ENCODE measurements at regions not wholly inside any gene's neighbourhood (a gene's known extent, or its start where the extent isn't known, plus 50 kb on each side); places are given as distances from the start of the nearest gene placed in this dataset.

DNA sequence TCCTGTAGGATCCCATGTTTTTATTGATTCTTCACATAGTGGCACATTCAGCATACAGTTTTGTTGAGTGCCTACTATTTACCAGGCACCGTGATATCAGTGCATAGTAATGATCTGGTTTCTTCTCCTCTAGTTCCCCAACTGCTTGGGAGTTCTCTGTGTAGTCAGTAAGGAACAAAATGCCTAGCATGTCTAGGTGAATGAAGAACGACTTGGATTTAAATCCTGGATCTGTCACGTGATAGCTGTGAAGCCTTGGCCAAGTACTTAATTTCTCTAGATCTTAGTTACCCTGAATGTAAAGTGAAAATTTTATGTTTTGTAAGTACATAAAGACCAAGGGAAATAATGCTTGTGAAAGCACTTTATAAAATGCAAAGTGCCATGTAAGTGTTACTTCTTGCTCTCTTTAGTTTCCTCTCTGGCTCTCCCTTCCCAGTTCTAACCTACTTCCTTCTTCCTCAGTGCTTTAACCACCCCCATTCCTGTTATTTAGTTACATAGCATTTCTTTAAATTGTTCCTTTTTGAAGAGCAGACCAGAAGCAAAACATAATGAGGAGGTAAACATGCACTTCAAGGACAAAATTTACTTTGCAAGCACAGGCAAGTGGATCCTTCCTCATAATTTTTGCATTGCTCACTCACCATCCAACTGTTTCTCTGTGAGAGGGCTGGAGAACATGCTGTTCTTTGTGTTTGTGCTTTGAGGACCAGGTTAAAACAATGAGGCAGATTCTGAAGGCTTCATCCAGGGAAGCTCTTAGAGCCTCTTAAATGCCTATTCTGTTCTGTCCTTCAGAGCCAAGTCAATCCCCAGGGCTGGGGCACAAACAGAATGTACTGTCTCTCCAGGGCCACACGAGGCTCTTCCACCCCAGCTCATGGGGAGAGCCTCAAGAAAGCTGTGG lies 353.9 kb upstream of the TENM4 start:
- no peak for DNase-seq

DNA sequence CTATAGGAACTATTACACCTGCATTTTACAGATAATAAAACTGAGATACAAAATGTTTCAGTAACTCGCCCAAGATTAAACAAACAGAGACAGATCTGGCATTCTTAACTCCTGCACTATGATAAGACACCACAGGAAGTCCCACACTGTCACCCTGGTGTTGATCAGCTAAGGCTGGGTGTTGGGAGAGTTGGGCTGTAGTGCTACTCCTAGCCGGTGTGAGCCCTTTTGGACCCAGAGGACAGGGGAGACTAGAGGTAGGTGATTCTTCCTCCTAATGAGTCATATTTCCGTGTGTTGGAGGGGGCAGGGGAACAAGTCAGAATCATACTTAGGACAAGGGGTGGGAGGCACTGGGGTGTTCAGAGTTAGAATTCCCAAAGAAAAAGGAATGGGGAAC lies 353.2 kb upstream of the TENM4 start:
- no peak for DNase-seq

DNA sequence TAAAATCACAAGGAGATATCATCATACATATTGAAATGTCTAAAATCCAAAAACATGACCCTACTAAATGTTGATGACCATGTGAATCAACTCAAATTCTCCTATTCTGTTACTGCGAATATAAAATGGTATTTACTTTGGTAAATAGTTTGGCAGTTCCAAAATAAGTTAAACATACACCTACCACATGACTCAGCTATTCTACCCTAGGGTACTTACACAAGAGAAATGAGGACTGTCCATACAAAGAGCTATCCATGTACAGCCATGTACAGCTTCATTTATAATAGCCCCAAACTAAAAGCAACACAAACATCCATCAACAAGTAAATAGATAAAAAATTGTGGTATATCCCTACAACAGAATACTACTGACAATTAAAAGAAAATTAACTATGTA lies 346.1 kb upstream of the TENM4 start:
- DNase-seq = no peak

DNA sequence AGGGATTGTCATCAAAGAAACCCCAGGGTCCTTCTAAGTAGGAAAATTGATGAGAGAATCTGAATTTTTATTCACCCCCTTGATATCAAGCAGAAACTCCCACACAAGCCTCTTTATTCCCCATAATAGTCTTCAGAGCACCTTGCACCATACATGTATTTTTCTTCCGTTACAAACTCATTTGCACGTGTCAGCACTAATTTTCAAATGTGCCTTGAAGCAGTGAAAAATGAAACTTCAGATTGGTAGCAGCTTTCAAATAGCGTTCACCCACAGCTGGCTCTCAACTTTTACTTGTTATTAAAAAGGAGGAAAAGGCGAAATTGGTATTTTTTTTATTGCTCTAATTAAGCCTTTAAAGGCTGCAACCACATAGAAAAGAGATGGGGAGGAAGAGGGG lies 343.0 kb upstream of the TENM4 start:
- no peak for DNase-seq

DNA sequence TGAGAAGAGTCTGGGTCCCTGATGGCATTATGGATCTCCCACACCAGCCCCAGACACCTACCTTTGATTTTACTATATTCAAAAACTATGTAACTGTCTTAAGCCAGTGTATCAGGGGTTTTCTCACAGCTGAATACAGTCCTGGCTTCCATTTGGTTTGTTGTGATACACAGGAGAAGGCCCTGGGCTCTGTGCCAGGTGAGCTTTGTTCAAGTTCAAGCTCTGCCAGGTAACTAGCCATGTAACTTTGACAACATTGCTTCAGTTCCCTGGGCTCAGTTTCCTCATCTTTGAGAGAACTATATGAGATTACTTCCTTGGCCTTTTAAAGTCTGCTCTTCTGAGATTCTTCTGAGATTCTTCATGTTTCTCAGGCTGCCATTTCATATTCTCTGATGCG lies 327.5 kb upstream of the TENM4 start:
- DNase-seq = no peak

DNA sequence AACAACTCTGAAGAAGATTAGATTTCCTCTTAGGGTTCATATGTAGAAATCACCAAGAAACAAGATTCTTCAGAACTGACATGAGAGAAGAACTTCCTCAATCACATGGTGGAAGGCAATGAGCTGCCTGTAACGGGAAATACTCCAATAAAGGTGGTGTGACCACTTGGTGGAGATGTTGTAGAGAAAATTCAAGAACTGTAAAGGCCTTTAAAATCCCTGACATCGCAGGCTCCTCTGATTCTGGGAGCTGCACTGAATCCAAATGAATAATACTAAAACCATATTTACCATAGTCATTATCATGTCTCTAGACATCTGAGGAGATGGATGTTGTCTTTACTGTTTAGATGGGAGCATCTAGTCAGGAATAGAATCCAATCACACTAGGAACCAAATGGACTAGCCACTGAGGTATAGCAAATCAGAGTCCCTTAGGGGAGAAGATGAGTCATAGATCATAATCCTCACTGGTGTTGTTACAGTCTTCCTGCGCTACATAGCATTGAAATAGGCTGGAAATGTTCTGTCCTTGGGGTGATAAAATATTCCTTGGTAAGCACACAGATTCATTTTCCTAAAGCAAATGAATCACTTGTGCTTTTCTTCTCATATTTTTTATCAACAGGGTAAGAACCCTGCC lies 321.6 kb upstream of the TENM4 start:
- peak; percentile 8 for DNase-seq

DNA sequence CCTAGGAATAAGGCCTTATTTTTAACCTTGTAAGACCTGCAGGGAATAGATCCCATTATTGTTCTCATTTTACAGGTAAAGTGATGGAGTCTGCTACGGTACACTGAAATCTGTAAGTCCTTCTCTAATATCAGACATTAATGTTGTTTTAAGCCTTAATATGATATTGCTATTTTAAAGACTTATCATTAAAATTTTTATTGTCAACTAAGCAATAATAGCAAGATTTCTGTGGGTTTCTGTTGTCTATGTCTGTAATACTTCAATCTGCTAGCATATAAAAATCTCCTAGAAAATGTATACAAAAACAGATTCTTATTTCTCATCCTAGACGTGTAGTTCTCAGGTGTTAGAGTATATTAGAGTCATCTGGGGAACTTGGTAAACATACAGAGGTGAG lies 317.5 kb upstream of the TENM4 start:
- no peak for DNase-seq

DNA sequence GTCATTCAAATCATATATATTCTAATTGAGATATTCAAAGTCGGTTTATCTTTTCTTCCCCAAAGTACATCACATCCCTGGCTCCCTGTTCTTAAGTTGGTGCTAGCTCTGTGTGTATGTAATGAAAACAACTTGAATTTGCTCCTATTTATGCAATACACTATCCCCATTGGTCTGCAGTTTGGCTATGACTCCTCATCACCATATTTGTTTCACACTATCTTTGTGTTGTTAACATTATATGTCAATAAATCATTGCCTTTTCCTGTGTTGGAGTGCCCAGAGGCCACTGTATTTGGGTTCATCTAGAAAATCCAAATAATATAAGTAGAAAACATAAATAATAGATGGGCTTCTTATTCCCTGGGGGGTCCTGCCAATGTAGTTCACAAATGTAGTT lies 306.6 kb upstream of the TENM4 start:
- DNase-seq = no peak

DNA sequence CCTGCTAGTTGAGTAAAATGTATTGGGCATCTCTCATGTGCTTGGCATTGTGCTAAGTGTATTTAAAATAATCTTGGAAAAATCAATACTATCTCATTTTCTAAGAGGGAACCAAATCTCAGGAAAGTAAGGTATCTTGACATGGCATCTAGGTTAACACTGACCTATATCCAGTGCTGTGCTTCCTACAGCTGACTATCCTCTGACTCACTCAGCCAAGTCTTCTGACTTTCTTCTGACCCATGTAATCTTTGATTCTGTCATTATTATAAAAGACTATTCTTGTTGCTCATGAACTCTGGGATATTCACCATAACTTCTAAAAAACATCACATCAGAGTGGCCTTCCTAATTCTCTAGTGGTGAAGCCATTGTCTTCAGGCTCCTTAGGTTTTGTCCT lies 304.1 kb upstream of the TENM4 start:
- no peak for DNase-seq

DNA sequence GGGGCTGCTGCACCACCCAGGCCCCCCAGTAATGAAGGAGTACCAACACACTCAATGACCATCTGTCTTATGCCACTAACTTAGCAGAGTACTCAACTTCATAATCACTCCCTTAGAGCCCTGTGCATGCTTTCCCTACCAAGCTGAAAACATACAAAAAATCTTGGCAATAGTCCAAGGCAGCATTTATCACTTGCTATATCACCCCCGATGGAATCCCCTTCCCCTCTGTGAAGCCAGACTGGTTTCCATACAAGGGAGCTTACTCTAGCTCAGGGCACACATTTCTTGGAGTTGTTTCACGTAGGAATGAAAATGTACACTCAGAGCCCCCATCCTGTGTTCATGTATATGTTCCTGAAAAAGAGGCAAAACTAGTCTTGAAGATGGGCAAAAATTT lies 301.3 kb upstream of the TENM4 start:
- DNase-seq = no peak

DNA sequence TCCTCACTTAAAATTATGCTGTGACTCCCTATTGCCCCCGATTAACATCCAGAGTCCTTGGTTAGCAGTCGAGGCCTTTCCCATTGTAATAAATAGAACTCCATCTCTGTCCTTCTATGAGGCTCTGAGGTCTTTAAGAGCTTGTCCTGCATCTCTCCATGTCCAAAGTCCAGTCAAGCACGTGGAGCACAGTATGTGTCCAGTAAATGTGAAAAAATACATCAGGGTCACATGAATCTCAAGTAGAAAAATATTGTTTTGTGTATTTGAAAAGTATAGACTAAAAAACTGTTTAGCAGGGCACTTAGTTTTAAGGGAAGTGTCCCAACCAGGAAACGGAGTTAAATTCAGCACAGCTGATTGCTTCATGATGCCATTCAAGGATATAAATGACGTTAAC lies 298.8 kb upstream of the TENM4 start:
- DNase-seq = no peak

DNA sequence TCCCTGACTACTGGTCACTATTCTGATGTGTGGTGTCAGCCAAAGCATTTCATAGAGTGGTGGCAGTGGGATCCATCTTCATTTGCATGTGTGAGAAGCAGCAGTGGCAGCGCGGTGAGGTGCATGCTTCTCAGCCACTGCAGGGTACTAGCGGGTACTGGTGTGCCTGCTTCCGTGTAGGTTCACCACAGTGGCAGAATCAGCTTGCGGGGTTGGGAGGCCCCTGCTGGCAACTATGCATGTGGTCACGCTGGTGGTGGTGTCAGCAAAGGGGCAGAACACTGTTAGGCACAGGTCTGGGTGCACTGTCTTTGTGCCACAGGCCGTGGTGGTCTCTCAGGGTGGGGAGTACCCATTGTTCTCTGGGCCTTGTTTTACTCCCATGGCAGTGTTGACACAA lies 286.4 kb upstream of the TENM4 start:
- no peak for DNase-seq

DNA sequence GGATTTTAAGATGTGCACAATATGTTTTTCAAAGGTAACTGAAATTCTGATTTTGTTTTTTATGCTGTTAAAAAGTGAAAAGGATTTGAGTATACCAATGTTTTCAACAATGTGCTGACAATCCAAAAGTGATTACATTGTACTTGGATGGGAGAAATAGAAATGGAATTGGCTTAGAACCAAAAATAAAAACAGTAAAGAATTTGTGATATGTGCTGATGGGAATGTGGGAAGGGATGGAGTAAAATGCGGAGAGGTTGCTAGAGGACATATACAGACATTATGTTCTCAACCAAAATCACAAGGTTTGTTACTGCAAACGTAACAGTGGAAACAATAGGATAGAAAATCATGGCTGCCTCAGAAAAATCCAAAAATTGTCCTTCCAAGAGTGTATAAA lies 279.3 kb upstream of the TENM4 start:
- DNase-seq = no peak

DNA sequence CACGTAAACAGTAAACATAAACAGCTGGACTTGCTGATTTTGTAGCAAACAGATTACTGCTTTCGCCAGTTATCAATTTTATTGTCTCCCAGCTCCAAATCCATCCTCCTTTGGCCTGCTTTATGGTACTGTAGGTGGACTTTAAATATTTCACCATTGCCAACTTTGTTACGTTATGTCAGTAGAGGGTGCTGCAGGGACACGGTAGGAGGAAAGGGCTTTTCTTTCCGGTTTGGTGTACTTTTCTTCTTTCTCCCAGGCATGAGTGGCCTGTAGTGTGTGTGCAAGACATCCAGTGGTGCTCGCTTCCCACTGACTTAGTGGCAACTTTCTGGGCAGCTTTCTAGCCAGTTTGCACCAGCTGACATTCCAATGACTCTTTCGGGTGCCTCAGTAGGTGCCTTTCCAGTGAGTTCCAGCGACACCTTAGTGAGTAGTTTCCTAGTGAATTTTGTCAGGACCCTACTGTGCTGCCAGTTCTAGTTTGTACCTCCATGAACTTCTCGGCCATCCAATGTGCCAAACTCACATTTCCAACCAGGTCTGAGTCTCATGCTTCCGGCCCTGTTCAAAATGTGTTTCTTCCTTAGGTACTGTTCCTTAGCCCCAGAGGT lies 267.6 kb upstream of the TENM4 start:
- peak; percentile 48 for DNase-seq

DNA sequence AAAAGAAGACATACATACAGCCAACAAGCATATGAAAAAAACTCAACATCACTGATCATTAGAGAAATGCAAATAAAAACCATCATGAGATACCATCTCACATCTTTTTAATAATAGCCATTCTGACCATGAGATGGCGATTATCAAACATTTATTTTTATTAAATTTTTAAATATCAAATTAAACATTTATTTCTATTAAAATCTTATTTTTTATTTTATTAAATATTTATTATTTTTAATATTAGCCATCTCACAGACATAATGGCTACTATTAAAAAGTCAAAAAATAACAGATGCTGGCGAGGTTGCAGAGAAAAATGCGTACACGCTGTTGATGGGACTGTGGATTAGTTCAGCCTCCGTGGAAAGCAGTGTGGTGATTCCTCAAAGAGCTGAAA lies 264.8 kb upstream of the TENM4 start:
- DNase-seq = no peak

DNA sequence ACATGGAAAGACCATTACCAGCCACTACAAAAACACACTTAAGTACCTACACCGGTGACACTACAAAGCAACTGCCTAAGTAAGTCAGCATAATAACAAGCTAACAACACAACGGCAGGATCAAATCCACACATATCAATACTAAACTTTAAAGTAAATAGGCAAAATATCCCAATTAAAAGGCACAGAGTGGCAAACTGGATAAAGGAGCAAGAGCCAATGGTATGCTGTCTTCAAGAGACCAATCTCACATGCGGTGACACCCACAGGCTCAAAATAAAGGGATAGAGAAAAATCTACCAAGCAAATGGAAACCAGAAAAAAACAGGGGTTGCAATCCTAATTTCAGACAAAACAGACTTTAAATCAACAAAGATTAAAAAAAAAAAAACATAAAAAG lies 261.5 kb upstream of the TENM4 start:
- no peak for DNase-seq

DNA sequence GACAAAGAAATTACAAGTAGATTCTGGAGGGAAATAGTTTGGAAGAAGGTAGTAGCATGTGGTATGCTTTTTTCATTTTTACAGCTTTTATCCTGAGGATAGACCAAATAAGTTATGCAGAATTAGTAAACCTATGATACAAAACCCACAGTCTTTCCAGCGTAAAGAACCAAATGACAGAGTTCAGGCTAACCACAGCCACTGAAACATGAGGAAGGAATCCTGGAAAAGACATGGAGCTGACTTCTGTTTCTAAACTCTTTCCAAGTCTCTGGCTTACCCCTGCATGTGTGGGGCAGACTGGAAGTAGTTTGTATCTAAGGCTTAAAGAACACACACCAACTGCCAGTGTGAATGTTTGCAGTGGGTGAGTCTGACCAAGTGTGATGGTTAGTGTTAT lies 258.4 kb upstream of the TENM4 start:
- peak; percentile 42 for DNase-seq

DNA sequence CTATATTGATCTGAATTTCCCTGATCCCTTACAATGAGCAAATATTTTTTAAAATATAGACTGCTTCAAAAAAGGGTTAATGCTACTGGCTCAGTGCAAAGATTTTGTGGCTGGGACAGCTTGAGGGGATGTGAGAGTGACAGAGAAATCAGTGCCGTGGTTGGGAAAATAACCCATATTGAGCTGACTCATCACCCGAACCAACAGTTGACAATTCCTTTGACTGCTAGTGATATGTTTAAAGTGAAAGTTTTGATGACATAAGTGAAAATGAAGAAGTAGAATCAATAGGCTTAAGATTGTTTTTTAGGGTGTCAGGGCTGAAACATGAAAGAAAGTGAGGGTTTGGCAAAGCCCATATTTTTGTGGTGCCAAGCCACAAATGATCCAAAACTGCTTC lies 257.1 kb upstream of the TENM4 start:
- DNase-seq = peak; percentile 11

DNA sequence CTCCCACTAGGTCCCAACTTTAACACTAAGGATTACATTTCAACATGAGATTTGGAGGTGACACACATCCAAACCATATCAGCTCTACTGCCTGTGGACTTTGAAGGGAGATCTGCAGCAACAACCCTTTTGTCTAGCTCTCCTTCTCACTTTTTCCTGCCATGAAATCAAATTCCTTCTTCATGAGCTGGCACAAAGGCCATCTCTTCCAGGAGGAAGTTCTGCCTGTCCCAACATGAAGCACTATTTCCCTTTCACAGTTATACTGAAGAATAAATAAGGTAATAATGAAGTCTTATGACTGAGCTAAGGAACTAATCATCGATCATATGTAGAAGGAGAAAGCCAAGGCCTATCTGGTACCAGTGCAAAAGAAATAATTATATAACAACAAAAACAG lies 253.5 kb upstream of the TENM4 start:
- DNase-seq = no peak

DNA sequence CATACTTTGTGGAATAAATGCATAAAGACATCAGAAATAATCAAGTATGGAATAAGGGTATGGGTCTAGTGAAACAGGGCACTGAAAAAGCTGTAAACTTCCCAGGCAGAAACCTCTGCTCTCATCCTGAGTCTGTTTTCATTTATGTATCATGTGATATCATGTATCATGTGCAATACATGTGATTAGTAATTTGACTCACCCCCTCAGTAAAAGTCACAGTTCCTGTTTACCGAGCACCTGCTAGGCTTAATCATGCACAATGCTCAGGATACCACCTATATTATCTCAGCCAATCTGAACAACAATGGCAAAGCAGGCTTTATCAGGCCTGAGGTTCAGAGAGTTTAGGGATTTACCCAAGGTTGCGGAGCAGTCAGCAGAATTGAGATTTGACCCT lies 250.6 kb upstream of the TENM4 start:
- DNase-seq = no peak

DNA sequence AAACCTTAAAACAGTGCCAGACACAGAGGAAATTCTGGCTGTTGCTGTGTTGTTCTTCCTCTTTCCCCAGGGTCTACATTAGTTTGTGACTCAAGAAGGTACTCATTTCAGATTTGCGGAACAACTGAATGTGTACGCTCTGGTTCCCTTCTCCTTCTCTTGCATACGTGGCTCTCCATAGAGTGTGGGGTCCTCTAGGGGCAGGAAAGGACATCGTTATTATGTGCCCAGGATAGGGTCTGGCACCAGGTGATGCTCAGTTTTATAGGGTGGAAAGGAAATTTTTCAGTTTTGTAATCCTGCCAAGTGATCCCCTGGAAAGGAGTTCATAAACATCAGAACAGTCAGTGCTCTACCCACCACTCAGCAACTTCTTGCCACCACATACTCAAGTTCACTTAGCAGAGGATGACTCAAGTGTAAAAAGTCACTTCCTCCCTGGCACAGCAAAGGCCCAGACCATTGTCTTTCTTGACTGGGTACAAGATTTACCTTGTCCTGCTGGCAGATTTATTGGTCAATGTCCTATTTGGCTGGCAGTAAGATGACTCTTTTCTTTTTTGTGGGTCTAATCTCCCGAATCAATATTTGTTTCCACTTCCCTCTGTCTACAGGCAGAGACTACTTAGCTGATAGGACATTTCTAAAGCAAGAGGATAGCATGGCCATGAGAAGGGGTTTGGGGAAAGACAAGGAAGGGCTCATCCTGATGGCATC lies 246.0 kb upstream of the TENM4 start:
- no peak for DNase-seq

DNA sequence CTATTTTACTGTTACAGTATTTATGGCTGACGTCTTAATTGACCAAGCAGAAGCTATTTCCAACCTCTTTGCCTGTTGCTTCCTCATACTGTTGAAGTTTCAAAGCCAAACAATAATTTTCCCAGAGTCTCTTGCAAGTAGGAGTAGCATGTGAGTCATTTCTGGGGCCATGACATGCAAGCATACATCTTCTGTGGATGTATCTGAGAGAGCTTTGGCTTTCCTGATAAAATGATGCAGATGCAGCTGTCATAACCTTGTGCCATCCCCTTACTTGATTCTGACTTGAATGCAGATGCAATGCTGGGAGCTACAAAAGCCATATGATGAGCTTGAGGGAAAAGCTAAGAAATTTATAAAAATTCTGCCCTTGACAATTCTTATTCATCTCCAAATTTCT lies 243.1 kb upstream of the TENM4 start:
- DNase-seq = no peak

DNA sequence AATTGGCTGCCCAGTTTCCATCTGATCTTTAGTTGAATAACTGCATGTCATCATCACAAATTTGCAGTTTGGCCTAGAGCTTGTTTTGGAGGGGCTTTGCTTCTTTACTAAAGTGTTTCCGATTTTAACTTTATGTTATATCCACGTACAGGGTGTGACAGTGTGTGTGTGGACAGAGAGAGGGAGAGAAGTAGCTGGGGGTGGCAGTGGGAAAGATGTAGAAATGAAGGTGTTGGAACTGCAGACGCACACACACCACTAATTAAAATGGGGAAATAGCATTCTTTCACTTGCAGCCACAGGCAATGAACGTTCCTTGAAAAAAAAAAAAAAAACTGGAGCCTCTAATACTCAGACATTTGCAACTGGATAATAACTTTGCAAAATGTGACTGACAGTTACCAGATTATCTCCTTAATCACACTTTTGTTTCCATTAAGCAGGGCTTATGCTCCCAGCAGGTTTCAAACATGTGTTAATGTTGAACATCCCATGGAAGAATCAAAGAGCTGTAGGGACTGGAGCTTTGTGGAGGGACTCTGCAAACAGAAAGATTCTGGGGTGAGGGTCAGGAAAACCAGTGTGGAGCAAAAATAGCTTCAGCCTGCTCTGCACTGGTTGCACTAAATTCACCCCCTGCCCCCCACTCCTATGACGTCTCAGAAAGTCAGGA lies 238.1 kb upstream of the TENM4 start:
- DNase-seq = no peak
